ENCODE measurements at regions not wholly inside any gene's neighbourhood (a gene's known extent, or its start where the extent isn't known, plus 50 kb on each side); places are given as distances from the start of the nearest gene placed in this dataset.

GRCh38 chr10:88218362-88218761, 354.9 kb downstream of the PTEN start:
- no peak for TF ChIP-seq CTCF (IDR thresholded peaks at IDR 0.05; ENCODE audit: control insufficient read depth, extremely low read depth, insufficient read depth)
- no peak for DNase-seq (ENCODE audit: low read depth)

GRCh38 chr10:88219753-88220152, 356.3 kb downstream of the PTEN start:
- no peak for DNase-seq (ENCODE audit: low read depth)
- no peak overlapping the region for H3K4me3 ChIP-seq (ENCODE audit: low read depth, low read length)
- TF ChIP-seq CTCF (IDR thresholded peaks at IDR 0.05; ENCODE audit: control insufficient read depth, extremely low read depth, insufficient read depth) = no peak

More at GRCh38 chr10:88218362-88218761, 354.9 kb downstream of the PTEN start:
- H3K4me3 ChIP-seq (ENCODE audit: low read depth, low read length) = no peak overlapping the region

- no peak for TF ChIP-seq CTCF (IDR thresholded peaks at IDR 0.05; ENCODE audit: control insufficient read depth, extremely low read depth, insufficient read depth)
- no peak for DNase-seq (ENCODE audit: low read depth)
- H3K4me3 ChIP-seq (ENCODE audit: low read depth, low read length) = no peak overlapping the region
Observed at GRCh38 chr10:88221010-88221973, 357.9 kb downstream of the PTEN start.

- DNase-seq (ENCODE audit: low read depth) = no peak
- H3K4me3 ChIP-seq (ENCODE audit: low read depth, low read length) = no peak overlapping the region
- no peak for TF ChIP-seq CTCF (IDR thresholded peaks at IDR 0.05; ENCODE audit: control insufficient read depth, extremely low read depth, insufficient read depth)
Observed at GRCh38 chr10:88222881-88223280, 359.5 kb downstream of the PTEN start.

Measured in LNCaP clone FGC (cell line).